ENCODE measurements at regions not wholly inside any gene's neighbourhood (a gene's known extent, or its start where the extent isn't known, plus 50 kb on each side); places are given as distances from the start of the nearest gene placed in this dataset.

DNA sequence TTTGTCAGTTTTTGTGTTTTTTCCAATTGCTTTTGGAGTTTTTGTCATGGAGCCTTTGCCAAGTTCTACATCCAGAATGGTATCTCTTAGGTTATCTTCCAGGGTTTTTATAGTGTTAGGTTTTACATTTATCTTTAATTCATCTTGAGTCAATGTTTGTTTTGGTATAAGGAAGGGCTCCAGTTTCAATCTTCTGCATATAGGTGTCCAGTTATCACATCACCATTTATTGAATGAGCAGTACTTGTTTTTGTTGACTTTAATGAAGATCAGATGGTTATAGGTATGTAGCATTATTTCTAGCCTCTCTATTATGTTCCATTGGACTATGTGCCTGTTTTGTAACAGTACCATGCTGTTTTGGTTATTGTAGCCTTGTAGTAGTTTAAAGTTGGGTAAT is 1233.1 kb downstream of the PLA2G4A start:
- no peaks in the 10 kb centered on the region for H3K9me3 ChIP-seq
- H3K36me3 ChIP-seq, result no peaks in the 10 kb centered on the region
- H3K4me1 ChIP-seq, result no peaks in the 10 kb centered on the region
- H3K4me3 ChIP-seq, result no peak overlapping the region
- no peak for DNase-seq
- TF ChIP-seq POLR2A (IDR thresholded peaks at IDR 0.05), result no peak
- TF ChIP-seq, protein P1, sequence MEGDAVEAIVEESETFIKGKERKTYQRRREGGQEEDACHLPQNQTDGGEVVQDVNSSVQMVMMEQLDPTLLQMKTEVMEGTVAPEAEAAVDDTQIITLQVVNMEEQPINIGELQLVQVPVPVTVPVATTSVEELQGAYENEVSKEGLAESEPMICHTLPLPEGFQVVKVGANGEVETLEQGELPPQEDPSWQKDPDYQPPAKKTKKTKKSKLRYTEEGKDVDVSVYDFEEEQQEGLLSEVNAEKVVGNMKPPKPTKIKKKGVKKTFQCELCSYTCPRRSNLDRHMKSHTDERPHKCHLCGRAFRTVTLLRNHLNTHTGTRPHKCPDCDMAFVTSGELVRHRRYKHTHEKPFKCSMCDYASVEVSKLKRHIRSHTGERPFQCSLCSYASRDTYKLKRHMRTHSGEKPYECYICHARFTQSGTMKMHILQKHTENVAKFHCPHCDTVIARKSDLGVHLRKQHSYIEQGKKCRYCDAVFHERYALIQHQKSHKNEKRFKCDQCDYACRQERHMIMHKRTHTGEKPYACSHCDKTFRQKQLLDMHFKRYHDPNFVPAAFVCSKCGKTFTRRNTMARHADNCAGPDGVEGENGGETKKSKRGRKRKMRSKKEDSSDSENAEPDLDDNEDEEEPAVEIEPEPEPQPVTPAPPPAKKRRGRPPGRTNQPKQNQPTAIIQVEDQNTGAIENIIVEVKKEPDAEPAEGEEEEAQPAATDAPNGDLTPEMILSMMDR (IDR thresholded peaks at IDR 0.05), result no peak
- intact Hi-C loops (cut with DNase I), result no loop called here
- no peak overlapping the region for H3K27ac ChIP-seq
- no peaks in the 10 kb centered on the region for H3K27me3 ChIP-seq

DNA sequence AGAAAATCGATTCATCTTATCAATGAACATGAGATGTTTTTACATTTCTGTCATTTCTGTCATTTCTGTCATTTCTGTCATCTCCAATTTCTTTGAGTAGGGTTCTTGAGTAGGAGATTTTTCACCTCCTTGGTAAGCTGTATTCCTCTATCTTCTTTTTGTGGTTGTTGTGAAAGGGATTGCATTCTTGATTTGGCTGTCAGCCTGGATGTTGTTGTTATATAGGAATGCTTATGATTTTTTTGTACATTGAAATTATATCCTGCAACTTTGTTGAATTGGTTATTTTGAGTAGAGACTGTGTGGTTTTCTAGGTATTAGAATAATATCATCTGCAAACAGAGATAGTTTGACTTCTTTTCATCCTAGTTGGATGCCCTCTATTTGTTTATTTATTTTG is 1233.7 kb downstream of the PLA2G4A start:
- intact Hi-C loops (cut with DNase I), result no loop called here
- Histone ChIP-seq H3K4me3 (no peak overlapping the region), H3K36me3 (no peaks in the 10 kb centered on the region), H3K27me3 (no peaks in the 10 kb centered on the region), H3K4me1 (no peaks in the 10 kb centered on the region), H3K27ac (no peak overlapping the region), H3K9me3 (no peaks in the 10 kb centered on the region)
- TF ChIP-seq POLR2A (IDR thresholded peaks at IDR 0.05), result no peak
- TF ChIP-seq, protein P1 (IDR thresholded peaks at IDR 0.05), result no peak
- no peak for DNase-seq
- 70 to 75% methylated on average over 1 of the region's 1 CpG for WGBS, 2 donors

DNA sequence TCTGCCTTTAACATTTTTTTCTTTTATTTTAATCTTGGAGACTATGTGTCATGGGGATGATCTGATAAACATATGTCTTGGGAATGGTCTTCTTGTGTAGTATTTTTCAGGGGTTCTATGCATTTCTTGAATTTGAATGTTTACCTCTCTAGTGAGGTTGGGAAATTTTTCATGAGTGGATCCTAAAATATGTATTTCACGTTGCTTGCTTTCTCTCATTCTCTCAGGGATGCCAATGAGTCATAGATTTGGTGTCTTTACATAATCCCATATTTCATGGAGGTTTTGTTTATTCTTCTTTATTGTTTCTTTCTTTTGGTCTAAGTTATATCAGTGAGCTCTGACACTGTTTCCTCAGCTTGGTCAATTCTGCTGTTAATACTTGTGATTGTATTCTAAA is 1237.2 kb downstream of the PLA2G4A start:
- 32 to 39% methylated on average over 1 of the region's 1 CpG for WGBS, 2 donors
- Histone ChIP-seq H3K36me3 (no peaks in the 10 kb centered on the region), H3K4me1 (no peaks in the 10 kb centered on the region), H3K27me3 (no peaks in the 10 kb centered on the region), H3K27ac (no peak overlapping the region), H3K4me3 (no peak overlapping the region), H3K9me3 (peaks cover 0 to 6% (median 0%) of the 10 kb centered on the region in 3 donors)
- intact Hi-C loops (cut with DNase I), result no loop called here
- no peak for TF ChIP-seq POLR2A (IDR thresholded peaks at IDR 0.05)
- TF ChIP-seq, protein P1 (IDR thresholded peaks at IDR 0.05), result no peak
- DNase-seq, result no peak

DNA sequence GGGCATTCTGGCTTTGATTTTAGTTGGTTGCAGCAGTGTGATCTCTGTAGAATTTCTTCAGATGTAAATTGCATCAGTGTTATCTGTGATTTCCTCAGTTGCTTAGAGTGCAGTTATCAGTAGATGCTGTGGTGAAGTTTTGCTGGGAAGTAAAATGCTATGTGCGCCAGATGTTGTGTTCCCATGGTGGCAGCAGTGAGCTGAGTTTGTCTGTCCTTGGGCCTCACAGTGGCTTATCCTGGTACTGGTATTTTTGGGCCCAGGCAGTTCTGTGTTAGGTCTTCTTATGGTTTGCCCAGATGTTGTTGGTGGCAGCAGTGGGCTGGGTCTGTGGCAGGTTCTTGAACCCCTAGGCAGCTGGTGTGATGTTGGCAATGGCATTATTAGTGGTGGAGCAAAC is 1242.1 kb downstream of the PLA2G4A start:
- H3K4me1 ChIP-seq, result no peaks in the 10 kb centered on the region
- H3K27me3 ChIP-seq, result no peaks in the 10 kb centered on the region
- no peaks in the 10 kb centered on the region for H3K36me3 ChIP-seq
- no peak for DNase-seq
- H3K4me3 ChIP-seq, result no peak overlapping the region
- TF ChIP-seq POLR2A (IDR thresholded peaks at IDR 0.05), result no peak
- TF ChIP-seq, protein P1 (IDR thresholded peaks at IDR 0.05), result no peak
- intact Hi-C loops (cut with DNase I), result no loop called here
- 0 to 35% methylated on average over 1 of the region's 1 CpG for WGBS, 2 donors
- peaks cover 0 to 6% (median 0%) of the 10 kb centered on the region in 3 donors for H3K9me3 ChIP-seq
- no peak overlapping the region for H3K27ac ChIP-seq

GRCh38 chr1:188089015-188089414 is 1260.3 kb downstream of the PLA2G4A start:
- Histone ChIP-seq H3K27ac (no peak overlapping the region), H3K4me1 (no peaks in the 10 kb centered on the region), H3K9me3 (no peaks in the 10 kb centered on the region), H3K36me3 (no peaks in the 10 kb centered on the region), H3K27me3 (no peaks in the 10 kb centered on the region), H3K4me3 (no peak overlapping the region)
- intact Hi-C loops (cut with DNase I), result no loop called here
- no peak for DNase-seq
- 41 to 60% methylated on average over 3 of the region's 3 CpGs for WGBS, 2 donors
- TF ChIP-seq POLR2A (IDR thresholded peaks at IDR 0.05), result no peak
- TF ChIP-seq, protein P1 (IDR thresholded peaks at IDR 0.05), result no peak

Data from esophagus squamous epithelium (tissue), 5 donors.